Right ventricle myocardium superior (tissue), 1 donor: ENCODE measurements at regions not wholly inside any gene's neighbourhood (a gene's known extent, or its start where the extent isn't known, plus 50 kb on each side); places are given as distances from the start of the nearest gene placed in this dataset.
"Not testable (repeated sequence)": the region's sequence is repeated elsewhere in the genome, so short reads cannot be mapped to it uniquely, and the experiment has no call there.

ENCODE experiments used
- ATAC-seq: fragments of 200-7000 bp; cut with Tn5 transposase; one replicate; pipeline ENCODE4 v1.9.1; 2020; ENCODE audit warnings: mild to moderate bottlenecking; ENCODE audit not compliant: poor library complexity
- DNase-seq: peaks from one replicate; pipeline ENCODE4 v3.0.0-alpha.2; 2020
- intact Hi-C: fragments of 100-400 bp; cut with DNase I; formaldehyde crosslinking; loops from one replicate; pipeline ENCODE4 v1.11.2; 2022
- donor health status: DM: no; HTN: yes; CAD: no; lungs with severe emphysema.

DNA sequence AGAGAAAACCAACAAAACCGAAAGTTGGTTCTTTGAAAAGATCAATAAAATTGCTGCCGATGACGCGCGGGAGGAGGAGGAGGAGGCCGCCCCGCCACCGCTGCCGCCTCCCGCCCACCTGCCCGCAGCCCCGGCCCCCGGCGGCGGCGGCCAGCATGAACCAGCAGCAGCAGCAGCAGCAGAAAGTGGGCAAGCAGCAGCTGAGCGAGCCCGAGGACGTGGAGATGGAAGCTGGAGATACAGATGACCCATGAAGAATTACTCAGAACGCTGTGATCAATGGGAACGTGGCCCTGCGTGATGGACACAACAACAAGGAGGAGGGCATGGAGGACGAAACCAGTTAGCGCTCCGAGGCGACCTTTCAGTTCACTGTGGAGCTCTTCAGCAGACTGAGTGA is 53.9 kb upstream of the EFNA5 start:
- no peak for ATAC-seq
- intact Hi-C loops: no loop called here
- DNase-seq: no peak

DNA sequence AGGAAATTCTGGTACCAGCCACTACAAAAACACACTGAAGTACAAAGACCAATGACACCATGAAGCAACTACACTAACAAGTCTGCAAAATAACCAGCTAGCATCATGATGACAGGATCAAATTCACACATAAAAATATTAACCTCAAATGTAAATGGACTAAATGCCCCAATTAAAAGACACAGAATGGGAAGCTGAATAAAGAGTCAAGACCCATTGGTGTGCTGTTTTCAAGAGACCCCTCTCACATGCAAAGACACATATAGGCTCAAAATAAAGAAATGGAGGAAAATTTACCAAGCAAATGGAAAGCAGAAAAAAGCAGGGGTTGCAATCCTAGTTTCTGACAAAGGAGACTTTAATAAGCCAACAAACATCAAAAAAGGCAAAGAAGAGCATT is 50.5 kb upstream of the EFNA5 start:
- ATAC-seq, DNase-seq, intact Hi-C loops: not testable (repeated sequence)
